ENCODE measurements at regions not wholly inside any gene's neighbourhood (a gene's known extent, or its start where the extent isn't known, plus 50 kb on each side); places are given as distances from the start of the nearest gene placed in this dataset.

DNA sequence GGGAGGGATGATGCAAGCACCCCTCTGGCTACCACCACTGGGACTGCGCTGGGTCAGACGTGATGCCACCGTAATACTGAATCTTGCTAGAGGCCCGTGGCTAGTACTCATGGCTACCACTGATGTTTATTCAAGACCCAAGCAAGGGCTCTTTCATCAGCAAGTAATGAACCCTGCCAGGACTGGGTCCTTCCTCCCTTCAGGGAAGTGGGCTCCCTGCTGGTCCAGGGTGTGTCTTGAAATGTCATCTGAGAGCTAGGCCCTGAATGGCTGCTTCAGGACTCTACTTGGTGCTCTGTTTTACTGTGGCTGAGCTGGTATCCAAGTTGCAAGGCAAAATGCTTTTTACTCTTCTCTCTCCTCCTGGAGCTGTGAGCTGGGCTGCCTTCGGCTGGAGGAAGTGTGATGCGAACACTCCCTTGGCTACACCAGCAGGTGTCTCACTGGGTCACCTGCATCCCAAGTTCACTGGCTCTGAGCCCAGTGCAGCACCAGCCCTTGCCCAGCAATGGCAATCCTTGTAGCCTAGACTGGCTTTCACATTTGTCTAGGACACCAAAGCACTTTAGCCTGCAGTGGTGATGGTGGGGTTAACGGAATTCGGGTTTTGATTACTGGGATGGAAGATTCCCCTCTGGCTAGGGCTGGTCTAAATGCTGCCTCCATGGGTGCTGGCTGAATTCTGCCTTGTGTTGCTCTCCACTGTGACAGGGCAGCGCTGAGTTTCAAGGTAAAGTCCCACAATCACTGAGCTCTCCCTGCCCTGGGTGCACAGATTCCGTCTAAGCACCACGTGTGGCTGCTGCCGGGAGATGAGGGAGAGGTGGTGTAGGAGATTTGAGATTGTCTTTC is 98.6 kb downstream of the USP22 start:
- TF ChIP-seq, protein P1, sequence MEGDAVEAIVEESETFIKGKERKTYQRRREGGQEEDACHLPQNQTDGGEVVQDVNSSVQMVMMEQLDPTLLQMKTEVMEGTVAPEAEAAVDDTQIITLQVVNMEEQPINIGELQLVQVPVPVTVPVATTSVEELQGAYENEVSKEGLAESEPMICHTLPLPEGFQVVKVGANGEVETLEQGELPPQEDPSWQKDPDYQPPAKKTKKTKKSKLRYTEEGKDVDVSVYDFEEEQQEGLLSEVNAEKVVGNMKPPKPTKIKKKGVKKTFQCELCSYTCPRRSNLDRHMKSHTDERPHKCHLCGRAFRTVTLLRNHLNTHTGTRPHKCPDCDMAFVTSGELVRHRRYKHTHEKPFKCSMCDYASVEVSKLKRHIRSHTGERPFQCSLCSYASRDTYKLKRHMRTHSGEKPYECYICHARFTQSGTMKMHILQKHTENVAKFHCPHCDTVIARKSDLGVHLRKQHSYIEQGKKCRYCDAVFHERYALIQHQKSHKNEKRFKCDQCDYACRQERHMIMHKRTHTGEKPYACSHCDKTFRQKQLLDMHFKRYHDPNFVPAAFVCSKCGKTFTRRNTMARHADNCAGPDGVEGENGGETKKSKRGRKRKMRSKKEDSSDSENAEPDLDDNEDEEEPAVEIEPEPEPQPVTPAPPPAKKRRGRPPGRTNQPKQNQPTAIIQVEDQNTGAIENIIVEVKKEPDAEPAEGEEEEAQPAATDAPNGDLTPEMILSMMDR (IDR thresholded peaks at IDR 0.05): no peak
- TF ChIP-seq EP300 (IDR thresholded peaks at IDR 0.05) (no peak), POLR2A (IDR thresholded peaks at IDR 0.05) (no peak)
